SK-N-SH (cell line): ENCODE measurements at regions not wholly inside any gene's neighbourhood (a gene's known extent, or its start where the extent isn't known, plus 50 kb on each side); places are given as distances from the start of the nearest gene placed in this dataset.

Source experiments
- CTCF ChIA-PET: fragments of 300-600, 350-600 bp; formaldehyde crosslinking; extraction: SDS; loops from one replicate; lab custom pipeline; 2021; lab: Yijun Ruan, JAX
- POLR2A ChIA-PET: fragments of 350-600 bp; sonication (Branson Sonifier 250); formaldehyde crosslinking; extraction: SDS; loops from one replicate; lab custom pipeline; 2020; ENCODE audit warnings: antibody characterized with exemption, inconsistent platforms; lab: Yijun Ruan, JAX
- DNase-seq: peaks from one replicate; pipeline ENCODE4 v3.0.0; 2012
- H2AFZ ChIP-seq: fragments of 200-600 bp; sonication (generic); 2 replicates; pipeline ENCODE4 v1.8.1; 2016; ENCODE audit warnings: antibody characterized with exemption, mild to moderate bottlenecking, low read depth
- H3F3A ChIP-seq: fragments of 200-600 bp; sonication (generic); replicated peaks from 2 replicates; pipeline ENCODE3; 2016; ENCODE audit warnings: antibody characterized with exemption, mild to moderate bottlenecking; ENCODE audit not compliant: insufficient read depth
- H3K27ac ChIP-seq, 2 experiments: fragments of 200-500 bp in 1 of 2; fragments of 200-600 bp in 1 of 2; sonication (Bioruptor generic) in 1 of 2; sonication (generic), shearing (Covaris generic) in 1 of 2; 2 replicates each; pipeline versions ENCODE4 v1.5.1 to v1.6.1; 2014 to 2016; ENCODE audit warnings: low read depth in 2 of 2, inconsistent platforms in 1 of 2, low read length in 1 of 2, mild to moderate bottlenecking in 1 of 2, mixed read lengths in 1 of 2
- H3K27me3 ChIP-seq: fragments of 200-600 bp; sonication (generic), shearing (Covaris generic); 2 replicates; pipeline ENCODE4 v1.6.1; 2016; ENCODE audit warnings: mixed run types; ENCODE audit not compliant: insufficient read depth
- H3K36me3 ChIP-seq, 2 experiments: fragments of 200-500 bp in 1 of 2; fragments of 200-600 bp in 1 of 2; sonication (Bioruptor generic) in 1 of 2; sonication (generic) in 1 of 2; replicated peaks in 1 of 2; 2 replicates each; pipeline versions ENCODE3 to v1.5.1; 2014 to 2016; ENCODE audit warnings: low read length in 1 of 2, mild to moderate bottlenecking in 1 of 2; ENCODE audit not compliant: insufficient read depth in 2 of 2, control insufficient read depth in 1 of 2
- H3K4me1 ChIP-seq, 2 experiments: fragments of 200-500 bp in 1 of 2; fragments of 200-600 bp in 1 of 2; sonication (Bioruptor generic) in 1 of 2; sonication (generic), shearing (Covaris generic) in 1 of 2; 2 replicates each; pipeline versions ENCODE4 v1.5.1 to v1.6.1; 2014 to 2016; ENCODE audit warnings: low read depth in 1 of 2, low read length in 1 of 2, mixed run types in 1 of 2; ENCODE audit not compliant: insufficient read depth in 2 of 2, control insufficient read depth in 1 of 2
- H3K4me2 ChIP-seq: fragments of 200-600 bp; sonication (generic), shearing (Covaris generic); 2 replicates; pipeline ENCODE4 v1.6.1; 2017; ENCODE audit warnings: mixed run types
- H3K4me3 ChIP-seq, 2 experiments: fragments of 200-500 bp in 1 of 2; fragments of 200-600 bp in 1 of 2; sonication (Bioruptor generic) in 1 of 2; sonication (generic), shearing (Covaris generic) in 1 of 2; 2 replicates each; pipeline versions ENCODE4 v1.5.1 to v1.8.1; 2014 to 2016; ENCODE audit warnings: low read depth in 2 of 2, inconsistent platforms in 1 of 2, low read length in 1 of 2, mild to moderate bottlenecking in 1 of 2, mixed read lengths in 1 of 2, moderate library complexity in 1 of 2
- H3K79me2 ChIP-seq: fragments of 200-600 bp; sonication (generic); 2 replicates; pipeline ENCODE4 v1.8.1; 2017; ENCODE audit warnings: mild to moderate bottlenecking; ENCODE audit not compliant: insufficient read depth
- H3K9ac ChIP-seq: fragments of 200-600 bp; sonication (generic); 2 replicates; pipeline ENCODE4 v1.6.1; 2017; ENCODE audit warnings: mixed run types
- H3K9me2 ChIP-seq: fragments of 200-600 bp; sonication (generic); 2 replicates; pipeline ENCODE4 v1.6.1; 2017; ENCODE audit warnings: mixed run types
- H3K9me3 ChIP-seq: fragments of 200-600 bp; sonication (generic); 2 replicates; pipeline ENCODE4 v1.6.1; 2017; ENCODE audit warnings: mixed run types, mild to moderate bottlenecking, moderate library complexity
- H4K20me1 ChIP-seq: fragments of 200-600 bp; sonication (generic); 2 replicates; pipeline ENCODE4 v1.6.1; 2017; ENCODE audit warnings: mild to moderate bottlenecking, mixed run types; ENCODE audit not compliant: insufficient read depth
- ELF1 ChIP-seq: IDR thresholded peaks from 2 replicates; pipeline ENCODE4 v1.4.0; 2012
- FOXJ3 ChIP-seq: sonication (generic); formaldehyde crosslinking; IDR thresholded peaks from 2 replicates; pipeline ENCODE4 v1.5.1; 2020; ENCODE audit warnings: mild to moderate bottlenecking, missing genetic modification reagents
- GABPA ChIP-seq: IDR thresholded peaks from 2 replicates; pipeline ENCODE4 v1.4.0; 2012; ENCODE audit warnings: low read depth, mild to moderate bottlenecking
- RXRA ChIP-seq: IDR thresholded peaks from 2 replicates; pipeline ENCODE4 v1.4.0; 2012; ENCODE audit warnings: low read depth, mild to moderate bottlenecking, borderline replicate concordance
- TCF12 ChIP-seq: IDR thresholded peaks from 2 replicates; pipeline ENCODE4 v1.4.0; 2012
- TEAD4 ChIP-seq: IDR thresholded peaks from 2 replicates; pipeline ENCODE4 v1.4.0; 2012; ENCODE audit warnings: mild to moderate bottlenecking, borderline replicate concordance; ENCODE audit not compliant: insufficient read depth
- YY1 ChIP-seq: IDR thresholded peaks from 2 replicates; pipeline ENCODE4 v1.4.0; 2012; ENCODE audit warnings: low read depth, mild to moderate bottlenecking
- WGBS: methylation state at CpG from one replicate; pipeline ENCODE4 v1.1.6; 2017; ENCODE audit warnings: low lambda C conversion rate; 5-methylcytosine and 5-hydroxymethylcytosine counted together
- TF ChIP-seq, protein P1 (sequence below): fragments of 150-350 bp; IDR thresholded peaks from 2 replicates; pipeline ENCODE4 v1.6.1; 2017; ENCODE audit warnings: antibody characterized with exemption, low read length, low read depth, borderline replicate concordance

DNA sequence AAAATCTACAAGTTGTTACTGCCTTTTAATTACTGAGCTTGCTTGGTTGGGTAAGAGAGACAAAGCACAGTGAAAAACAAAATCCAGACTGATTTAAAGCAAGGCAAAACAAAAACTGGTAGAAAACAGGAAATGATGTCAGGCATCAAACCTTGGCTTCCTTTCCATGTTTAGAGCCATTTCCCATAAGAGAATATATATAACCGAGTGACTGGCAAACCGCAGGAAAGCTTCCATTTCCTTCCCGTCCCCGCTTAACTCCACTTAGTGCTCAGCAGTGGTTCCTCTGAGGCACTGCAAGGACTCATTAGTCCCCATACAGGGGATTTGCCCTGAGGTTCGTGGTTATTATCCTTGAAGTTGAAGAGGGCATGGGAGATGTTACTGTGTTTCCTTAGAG is 446.3 kb downstream of the LPIN1 start:
- TF ChIP-seq GABPA, result peak; percentile 29; the same call in 1 of the 2 replicates
- TF ChIP-seq TCF12, result no peak
- no peaks in the 10 kb centered on the region for H3F3A ChIP-seq
- no peaks in the 10 kb centered on the region for H4K20me1 ChIP-seq
- ChIA-PET CTCF (interaction anchor here (1.2 kb wide), 1 partner anchor 16 kb away, joined by 3 read pairs; no protein-coding TSS in a partner anchor), POLR2A (no interaction called here)
- H3K79me2 ChIP-seq, result no peaks in the 10 kb centered on the region
- no peaks in the 10 kb centered on the region for H3K4me1 ChIP-seq
- H3K36me3 ChIP-seq, result no peaks in the 10 kb centered on the region
- H3K27me3 ChIP-seq, result no peaks in the 10 kb centered on the region
- no peak overlapping the region for H3K9ac ChIP-seq
- no peaks in the 10 kb centered on the region for H3K9me2 ChIP-seq
- H3K4me3 ChIP-seq, result no peak overlapping the region
- 82% methylated on average over 5 of the region's 5 CpGs for WGBS
- peak overlapping the region; percentile 19; the same call in 1 of the 2 replicates for H2AFZ ChIP-seq
- H3K27ac ChIP-seq, result no peak overlapping the region
- DNase-seq, result no peak
- H3K9me3 ChIP-seq, result no peaks in the 10 kb centered on the region
- no peak overlapping the region for H3K4me2 ChIP-seq

DNA sequence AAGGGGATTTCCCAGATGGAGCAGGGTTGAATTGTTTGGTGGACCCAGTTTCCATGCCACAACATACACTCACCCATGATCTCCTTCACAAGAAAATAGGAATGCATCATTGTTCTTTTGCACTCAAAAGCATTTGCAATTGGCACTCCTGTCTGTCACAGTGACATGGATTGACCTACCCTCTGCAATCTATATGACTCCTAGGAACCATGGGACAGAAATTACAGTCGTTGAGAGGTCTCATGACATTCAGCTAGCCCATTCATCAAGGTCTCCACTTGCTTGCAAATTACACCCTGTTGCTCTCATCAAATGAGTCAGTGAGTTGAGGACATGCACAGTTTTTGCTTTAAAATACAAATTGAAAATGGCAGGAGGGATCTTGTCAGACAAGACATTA is 448.5 kb downstream of the LPIN1 start:
- no peaks in the 10 kb centered on the region for H4K20me1 ChIP-seq
- no peaks in the 10 kb centered on the region for H3K27me3 ChIP-seq
- H3K9ac ChIP-seq, result no peak overlapping the region
- ChIA-PET CTCF (interaction anchor here (0.7 to 1.2 kb wide), 4 partner anchors 14 to 968 kb away, joined by 3 to 4 read pairs (median 3); no protein-coding TSS in a partner anchor), POLR2A (no interaction called here)
- no peak overlapping the region for H2AFZ ChIP-seq
- H3F3A ChIP-seq, result no peaks in the 10 kb centered on the region
- no peak overlapping the region for H3K27ac ChIP-seq
- H3K79me2 ChIP-seq, result no peaks in the 10 kb centered on the region
- TF ChIP-seq FOXJ3 (CRISPR knock-in tag) (no peak), RXRA (no peak)
- H3K9me3 ChIP-seq, result no peaks in the 10 kb centered on the region
- H3K4me1 ChIP-seq, result peaks cover 0 to 9% of the 10 kb centered on the region in 2 experiments; a peak in 1 of 4 replicates
- H3K4me3 ChIP-seq, result no peak overlapping the region
- 47% methylated on average over 1 of the region's 1 CpG for WGBS
- no peaks in the 10 kb centered on the region for H3K36me3 ChIP-seq
- H3K4me2 ChIP-seq, result no peak overlapping the region
- DNase-seq, result no peak
- no peaks in the 10 kb centered on the region for H3K9me2 ChIP-seq

DNA sequence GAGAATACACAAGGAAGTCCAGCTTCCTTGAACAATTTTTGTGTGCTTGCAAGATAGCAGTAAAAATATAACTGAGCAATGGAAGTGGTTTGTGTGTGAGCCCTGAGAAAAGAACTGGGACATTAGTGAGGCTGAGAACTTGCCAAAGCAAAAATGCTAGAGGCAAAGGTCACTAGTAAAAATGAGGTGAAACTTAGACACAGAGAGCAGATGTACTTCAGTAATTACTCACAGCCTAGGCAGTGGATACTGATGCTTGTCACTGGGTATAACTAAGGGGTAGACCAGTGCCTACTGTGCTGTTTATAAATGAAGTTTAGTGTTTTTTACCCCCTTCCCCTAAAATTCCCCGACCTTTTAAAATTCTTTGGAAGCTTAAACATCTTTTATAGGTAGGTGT is 450.1 kb downstream of the LPIN1 start:
- Histone ChIP-seq H3K27me3 (no peaks in the 10 kb centered on the region), H3K9me3 (no peaks in the 10 kb centered on the region), H3K36me3 (no peaks in the 10 kb centered on the region), H3F3A (no peaks in the 10 kb centered on the region), H3K79me2 (no peaks in the 10 kb centered on the region), H3K9me2 (no peaks in the 10 kb centered on the region), H2AFZ (no peak overlapping the region), H3K4me1 (peaks cover 0 to 10% of the 10 kb centered on the region in 2 experiments; a peak in 1 of 4 replicates), H3K9ac (no peak overlapping the region), H4K20me1 (no peaks in the 10 kb centered on the region), H3K27ac (no peak overlapping the region), H3K4me3 (no peak overlapping the region), H3K4me2 (no peak overlapping the region)
- no peak for TF ChIP-seq ELF1
- TF ChIP-seq YY1, result no peak
- TF ChIP-seq, protein P1, sequence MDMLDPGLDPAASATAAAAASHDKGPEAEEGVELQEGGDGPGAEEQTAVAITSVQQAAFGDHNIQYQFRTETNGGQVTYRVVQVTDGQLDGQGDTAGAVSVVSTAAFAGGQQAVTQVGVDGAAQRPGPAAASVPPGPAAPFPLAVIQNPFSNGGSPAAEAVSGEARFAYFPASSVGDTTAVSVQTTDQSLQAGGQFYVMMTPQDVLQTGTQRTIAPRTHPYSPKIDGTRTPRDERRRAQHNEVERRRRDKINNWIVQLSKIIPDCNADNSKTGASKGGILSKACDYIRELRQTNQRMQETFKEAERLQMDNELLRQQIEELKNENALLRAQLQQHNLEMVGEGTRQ, result no peak
- no peak for TF ChIP-seq FOXJ3 (CRISPR knock-in tag)
- TF ChIP-seq TEAD4, result no peak
- POLR2A ChIA-PET, result no interaction called here
- 32% methylated on average over 1 of the region's 1 CpG for WGBS
- DNase-seq, result no peak
- CTCF ChIA-PET, result interaction anchor here (2.0 kb wide), 1 partner anchor 11 kb away, joined by 5 read pairs; no protein-coding TSS in a partner anchor
